Endodermal cell (in vitro differentiated cells): ENCODE measurements at regions not wholly inside any gene's neighbourhood (a gene's known extent, or its start where the extent isn't known, plus 50 kb on each side); places are given as distances from the start of the nearest gene placed in this dataset.

Experiments
- DNase-seq: peaks from one replicate; pipeline ENCODE4 v3.0.0-alpha.2; 2017
- H3K27ac ChIP-seq: 2 replicates; pipeline ENCODE4 v1.5.1; 2013; ENCODE audit warnings: mild to moderate bottlenecking, low read depth, low read length, moderate library complexity
- H3K27me3 ChIP-seq: 2 replicates; pipeline ENCODE4 v1.6.1; 2013; ENCODE audit warnings: mild to moderate bottlenecking, low read length, moderate library complexity; ENCODE audit not compliant: insufficient read depth, control insufficient read depth, poor library complexity, severe bottlenecking
- H3K36me3 ChIP-seq: 2 replicates; pipeline ENCODE4 v1.7.0; 2013; ENCODE audit warnings: mild to moderate bottlenecking, low read length, moderate library complexity; ENCODE audit not compliant: control insufficient read depth, insufficient read depth
- H3K4me1 ChIP-seq: one replicate; pipeline ENCODE4 v1.7.0; 2013; ENCODE audit warnings: low read length; ENCODE audit not compliant: control insufficient read depth, insufficient read depth
- H3K4me3 ChIP-seq: 2 replicates; pipeline ENCODE4 v1.5.1; 2013; ENCODE audit warnings: mild to moderate bottlenecking, low read length, moderate library complexity
- H3K9ac ChIP-seq: 2 replicates; pipeline ENCODE4 v1.6.1; 2013; ENCODE audit warnings: mild to moderate bottlenecking, low read length, moderate library complexity; ENCODE audit not compliant: poor library complexity, severe bottlenecking; ENCODE audit errors: extremely low read depth
- H3K9me3 ChIP-seq: 2 replicates; pipeline ENCODE4 v1.6.1; 2013; ENCODE audit warnings: mild to moderate bottlenecking, low read length, moderate library complexity; ENCODE audit not compliant: control insufficient read depth
- H3K27ac Mint-ChIP-seq: 2 replicates; pipeline ENCODE4 v1.8.0; 2020; ENCODE audit warnings: mixed read lengths
- H3K27me3 Mint-ChIP-seq: 2 replicates; pipeline ENCODE4 v1.8.0; 2021; ENCODE audit warnings: mild to moderate bottlenecking, mixed read lengths; ENCODE audit not compliant: insufficient read depth
- H3K36me3 Mint-ChIP-seq: 2 replicates; pipeline ENCODE4 v1.8.0; 2020; ENCODE audit warnings: low read depth, mixed read lengths
- H3K4me1 Mint-ChIP-seq: 2 replicates; pipeline ENCODE4 v1.8.0; 2020; ENCODE audit warnings: mixed read lengths
- H3K4me3 Mint-ChIP-seq: 2 replicates; pipeline ENCODE4 v1.8.0; 2020; ENCODE audit warnings: mild to moderate bottlenecking, moderate library complexity, mixed read lengths
- H3K9me3 Mint-ChIP-seq: 2 replicates; pipeline ENCODE4 v1.8.0; 2020; ENCODE audit warnings: mild to moderate bottlenecking, mixed read lengths
- CTCF ChIP-seq: fragments of 200-600 bp; sonication (generic); conservative IDR thresholded peaks from 2 replicates; pipeline ENCODE4 v1.5.0; 2021; ENCODE audit warnings: antibody characterized with exemption, mild to moderate bottlenecking
- WGBS, 2 experiments: methylation state at CpG; one replicate each; pipeline versions ENCODE4 v1.1.5 to v1.1.7; 2013; ENCODE audit warnings: missing lambda C conversion rate in 2 of 2, mixed read lengths in 1 of 2; ENCODE audit not compliant: insufficient coverage in 1 of 2, insufficient read length in 1 of 2; 5-methylcytosine and 5-hydroxymethylcytosine counted together

DNA sequence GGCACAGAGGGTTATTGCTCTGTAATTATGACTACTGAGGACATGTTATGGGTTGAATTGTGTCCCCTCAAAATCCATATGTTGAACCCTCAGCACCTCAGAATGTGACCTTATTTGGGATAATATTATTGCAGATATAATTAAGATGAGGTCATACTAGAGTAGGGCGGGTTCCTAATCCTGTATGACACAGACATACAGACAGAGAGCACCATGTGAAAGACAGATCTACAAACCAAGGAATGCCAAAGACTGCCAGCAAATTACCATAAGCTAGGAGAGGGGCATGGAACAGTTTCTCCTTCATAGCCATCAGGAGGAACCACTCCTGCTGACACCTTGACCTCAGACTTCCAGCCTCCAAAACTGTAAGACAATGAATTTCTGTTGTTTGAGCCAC lies 115.2 kb upstream of the OTUD4 start:
- Mint-ChIP-seq H3K4me1 (no peaks in the 10 kb centered on the region), H3K36me3 (no peaks in the 10 kb centered on the region), H3K27ac (no peak overlapping the region), H3K4me3 (no peak overlapping the region), H3K9me3 (no peaks in the 10 kb centered on the region), H3K27me3 (no peaks in the 10 kb centered on the region)
- H3K36me3 ChIP-seq = no peaks in the 10 kb centered on the region
- 89 to 100% methylated on average over 1 of the region's 1 CpG for WGBS, 2 experiments
- no peak overlapping the region for H3K27ac ChIP-seq
- H3K27me3 ChIP-seq = no peaks in the 10 kb centered on the region
- no peak for DNase-seq
- H3K4me3 ChIP-seq = no peak overlapping the region
- no peak overlapping the region for H3K9ac ChIP-seq
- H3K9me3 ChIP-seq = no peaks in the 10 kb centered on the region
- H3K4me1 ChIP-seq = no peaks in the 10 kb centered on the region
- no peak for TF ChIP-seq CTCF

- no peak for TF ChIP-seq CTCF
- Histone ChIP-seq H3K9me3 (no peaks in the 10 kb centered on the region), H3K36me3 (no peaks in the 10 kb centered on the region), H3K4me3 (no peak overlapping the region), H3K9ac (no peak overlapping the region), H3K27me3 (no peaks in the 10 kb centered on the region), H3K27ac (no peak overlapping the region), H3K4me1 (no peaks in the 10 kb centered on the region)
- Mint-ChIP-seq H3K27me3 (no peaks in the 10 kb centered on the region), H3K27ac (no peak overlapping the region), H3K9me3 (no peaks in the 10 kb centered on the region), H3K4me3 (no peak overlapping the region), H3K4me1 (no peaks in the 10 kb centered on the region), H3K36me3 (no peaks in the 10 kb centered on the region)
- 87 to 100% methylated on average over 2 to 3 of the region's 3 CpGs for WGBS, 2 experiments
- no peak for DNase-seq
Observed at GRCh38 chr4:145295122-145295521, 114.7 kb upstream of the OTUD4 start.

GRCh38 chr4:145293658-145294057 lies 113.3 kb upstream of the OTUD4 start:
- no peak overlapping the region for H3K27ac ChIP-seq
- no peak overlapping the region for H3K9ac ChIP-seq
- 90 to 100% methylated on average over 1 to 4 of the region's 4 CpGs for WGBS, 2 experiments
- no peak for DNase-seq
- no peaks in the 10 kb centered on the region for H3K4me1 ChIP-seq
- Mint-ChIP-seq H3K27ac (no peak overlapping the region), H3K4me3 (no peak overlapping the region), H3K36me3 (no peaks in the 10 kb centered on the region), H3K27me3 (no peaks in the 10 kb centered on the region), H3K9me3 (no peaks in the 10 kb centered on the region), H3K4me1 (no peaks in the 10 kb centered on the region)
- H3K9me3 ChIP-seq = no peaks in the 10 kb centered on the region
- no peaks in the 10 kb centered on the region for H3K27me3 ChIP-seq
- H3K36me3 ChIP-seq = no peaks in the 10 kb centered on the region
- H3K4me3 ChIP-seq = no peak overlapping the region
- no peak for TF ChIP-seq CTCF
